GM11168 (cell line): ENCODE measurements at regions not wholly inside any gene's neighbourhood (a gene's known extent, or its start where the extent isn't known, plus 50 kb on each side); places are given as distances from the start of the nearest gene placed in this dataset.

ENCODE experiments used
- in situ Hi-C: fragments of 300-500 bp; cut with MboI; formaldehyde crosslinking; loops from one replicate; pipeline ENCODE4 v1.12.0; 2022; ENCODE audit warnings: low sequenced_read_pairs; ENCODE audit not compliant: unreplicated experiment

GRCh38 chr22:47589271-47590250 lies 827.1 kb downstream of the TBC1D22A start:
- in situ Hi-C loops, result loop anchor here (10.0 kb wide), 1 partner anchor 1975 kb away; no protein-coding TSS in a partner anchor

GRCh38 chr22:47588578-47588960 lies 826.1 kb downstream of the TBC1D22A start:
- in situ Hi-C loops, result no loop called here

- in situ Hi-C loops, result no loop called here
Measured at GRCh38 chr22:47587861-47588577, 825.6 kb downstream of the TBC1D22A start.

GRCh38 chr22:47587361-47587760 lies 824.9 kb downstream of the TBC1D22A start:
- in situ Hi-C loops, result no loop called here

GRCh38 chr22:47586946-47587345 lies 824.5 kb downstream of the TBC1D22A start:
- in situ Hi-C loops, result no loop called here

GRCh38 chr22:47586038-47586437 lies 823.6 kb downstream of the TBC1D22A start:
- in situ Hi-C loops, result no loop called here

GRCh38 chr22:47583959-47584562 lies 821.6 kb downstream of the TBC1D22A start:
- in situ Hi-C loops, result no loop called here

- in situ Hi-C loops, result no loop called here
Measured at GRCh38 chr22:47582067-47582466, 819.6 kb downstream of the TBC1D22A start.

GRCh38 chr22:47580121-47580520 lies 817.7 kb downstream of the TBC1D22A start:
- in situ Hi-C loops, result no loop called here

- in situ Hi-C loops, result no loop called here
Measured at GRCh38 chr22:47576908-47577307, 814.5 kb downstream of the TBC1D22A start.

GRCh38 chr22:47575291-47575690 lies 812.8 kb downstream of the TBC1D22A start:
- in situ Hi-C loops, result no loop called here

- in situ Hi-C loops, result no loop called here
Measured at GRCh38 chr22:47574556-47574955, 812.1 kb downstream of the TBC1D22A start.

GRCh38 chr22:47573141-47573540 lies 810.7 kb downstream of the TBC1D22A start:
- in situ Hi-C loops, result no loop called here

GRCh38 chr22:47572443-47572842 lies 810.0 kb downstream of the TBC1D22A start:
- in situ Hi-C loops, result no loop called here

GRCh38 chr22:47571616-47572015 lies 809.2 kb downstream of the TBC1D22A start:
- in situ Hi-C loops, result no loop called here

- in situ Hi-C loops, result no loop called here
Measured at GRCh38 chr22:47570851-47571250, 808.4 kb downstream of the TBC1D22A start.

- in situ Hi-C loops, result no loop called here
Measured at GRCh38 chr22:47570300-47570685, 807.8 kb downstream of the TBC1D22A start.

GRCh38 chr22:47569389-47570299 lies 807.2 kb downstream of the TBC1D22A start:
- in situ Hi-C loops, result no loop called here

- in situ Hi-C loops, result no loop called here
Measured at GRCh38 chr22:47568700-47569099, 806.2 kb downstream of the TBC1D22A start.
